Type B pancreatic cell (in vitro differentiated cells): ENCODE measurements at regions not wholly inside any gene's neighbourhood (a gene's known extent, or its start where the extent isn't known, plus 50 kb on each side); places are given as distances from the start of the nearest gene placed in this dataset.

Experiments
- DNase-seq: peaks from one replicate; pipeline ENCODE4 v3.0.0; 2021; ENCODE audit warnings: mixed read lengths; ENCODE audit not compliant: unreplicated experiment; ENCODE audit errors: extremely low spot score
- H3K27ac Mint-ChIP-seq: 2 replicates; pipeline ENCODE4 v1.8.0; 2021; ENCODE audit warnings: mild to moderate bottlenecking, mixed read lengths
- H3K27me3 Mint-ChIP-seq: 2 replicates; pipeline ENCODE4 v1.8.0; 2021; ENCODE audit warnings: mixed read lengths
- H3K36me3 Mint-ChIP-seq: 2 replicates; pipeline ENCODE4 v1.8.0; 2021; ENCODE audit warnings: mixed read lengths
- H3K4me1 Mint-ChIP-seq: one replicate; pipeline ENCODE4 v1.8.0; 2021; ENCODE audit warnings: mixed read lengths; ENCODE audit not compliant: unreplicated experiment
- H3K4me3 Mint-ChIP-seq: 2 replicates; pipeline ENCODE4 v1.8.0; 2021; ENCODE audit warnings: mild to moderate bottlenecking, mixed read lengths
- H3K9me3 Mint-ChIP-seq: 2 replicates; pipeline ENCODE4 v1.8.0; 2021; ENCODE audit warnings: mixed read lengths
- CTCF ChIP-seq: fragments of 200-600 bp; sonication (generic); conservative IDR thresholded peaks from 2 replicates; pipeline ENCODE4 v1.5.0; 2021; ENCODE audit warnings: antibody characterized with exemption, mild to moderate bottlenecking

- Mint-ChIP-seq H3K4me3 (no peak overlapping the region), H3K9me3 (no peaks in the 10 kb centered on the region), H3K27ac (no peak overlapping the region), H3K4me1 (peaks cover 3% of the 10 kb centered on the region), H3K27me3 (peaks cover 8% of the 10 kb centered on the region), H3K36me3 (no peaks in the 10 kb centered on the region)
- TF ChIP-seq CTCF: no peak
- no peak for DNase-seq
Measured at GRCh38 chr2:145925591-145925990, 1405.7 kb upstream of the ZEB2 start.

DNA sequence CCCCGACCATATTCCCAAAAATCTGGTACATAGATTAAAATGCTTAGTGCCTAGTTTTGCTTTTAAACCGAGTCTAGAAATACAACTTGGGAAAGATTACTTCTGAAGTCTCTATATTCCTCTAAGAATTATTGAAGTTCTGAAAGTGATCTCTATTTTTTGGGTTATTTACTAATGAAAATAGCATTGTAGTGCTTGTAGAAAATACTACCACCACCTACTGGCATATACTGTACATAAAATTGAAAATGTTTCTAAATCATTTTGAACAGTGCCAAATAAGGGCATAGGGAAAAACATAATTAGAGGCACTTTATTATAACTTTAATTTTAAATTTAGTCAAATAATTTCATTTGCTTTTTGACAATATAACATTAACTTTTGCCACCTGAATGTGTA is 1399.6 kb upstream of the ZEB2 start:
- Mint-ChIP-seq H3K36me3 (no peaks in the 10 kb centered on the region), H3K4me1 (peaks cover 4% of the 10 kb centered on the region), H3K9me3 (no peaks in the 10 kb centered on the region), H3K27ac (no peak overlapping the region), H3K4me3 (no peak overlapping the region), H3K27me3 (no peaks in the 10 kb centered on the region)
- TF ChIP-seq CTCF: peak; percentile 45
- DNase-seq: no peak

GRCh38 chr2:145918951-145919350 is 1399.0 kb upstream of the ZEB2 start:
- no peaks in the 10 kb centered on the region for H3K27me3 Mint-ChIP-seq
- no peak for DNase-seq
- peaks cover 4% of the 10 kb centered on the region for H3K4me1 Mint-ChIP-seq
- no peaks in the 10 kb centered on the region for H3K36me3 Mint-ChIP-seq
- no peak for TF ChIP-seq CTCF
- no peaks in the 10 kb centered on the region for H3K9me3 Mint-ChIP-seq
- H3K27ac Mint-ChIP-seq: no peak overlapping the region
- H3K4me3 Mint-ChIP-seq: no peak overlapping the region

- no peak for DNase-seq
- no peak for TF ChIP-seq CTCF
- Mint-ChIP-seq H3K27ac (no peak overlapping the region), H3K36me3 (no peaks in the 10 kb centered on the region), H3K4me1 (peaks cover 4% of the 10 kb centered on the region), H3K27me3 (no peaks in the 10 kb centered on the region), H3K4me3 (no peak overlapping the region), H3K9me3 (no peaks in the 10 kb centered on the region)
Measured at GRCh38 chr2:145916799-145917198, 1396.9 kb upstream of the ZEB2 start.

GRCh38 chr2:145914716-145915115 is 1394.8 kb upstream of the ZEB2 start:
- H3K9me3 Mint-ChIP-seq: no peaks in the 10 kb centered on the region

More at GRCh38 chr2:145914716-145915115, 1394.8 kb upstream of the ZEB2 start:
- H3K4me3 Mint-ChIP-seq: no peak overlapping the region
- DNase-seq: no peak
- no peaks in the 10 kb centered on the region for H3K36me3 Mint-ChIP-seq
- no peak for TF ChIP-seq CTCF
- H3K4me1 Mint-ChIP-seq: peaks cover 4% of the 10 kb centered on the region
- H3K27ac Mint-ChIP-seq: no peak overlapping the region
- no peaks in the 10 kb centered on the region for H3K27me3 Mint-ChIP-seq
